ENCODE measurements at regions not wholly inside any gene's neighbourhood (a gene's known extent, or its start where the extent isn't known, plus 50 kb on each side); places are given as distances from the start of the nearest gene placed in this dataset.

GRCh38 chr4:30436394-30436793 is 283.8 kb upstream of the PCDH7 start:
- DNase-seq (ENCODE audit: extremely low spot score), result no peak
- ChIA-PET CTCF (no interaction called here), POLR2A (no interaction called here)
- no peak for TF ChIP-seq CTCF (IDR thresholded peaks at IDR 0.05; ENCODE audit: control extremely low read depth, extremely low read depth, low read depth, missing control alignments)

- ChIA-PET POLR2A (no interaction called here), CTCF (no interaction called here)
- no peak for TF ChIP-seq CTCF (IDR thresholded peaks at IDR 0.05; ENCODE audit: control extremely low read depth, extremely low read depth, low read depth, missing control alignments)
These were observed 282.9 kb upstream of the PCDH7 start for GRCh38 chr4:30437316-30437715.

GRCh38 chr4:30443289-30443688 is 276.9 kb upstream of the PCDH7 start:
- TF ChIP-seq CTCF (IDR thresholded peaks at IDR 0.05; ENCODE audit: control extremely low read depth, extremely low read depth, low read depth, missing control alignments), result no peak
- CTCF ChIA-PET, result interaction anchor here (1.1 kb wide), 1 partner anchor 10 kb away, joined by 3 read pairs; no protein-coding TSS in a partner anchor
- POLR2A ChIA-PET, result no interaction called here
- DNase-seq (ENCODE audit: extremely low spot score), result no peak

More at GRCh38 chr4:30437316-30437715, 282.9 kb upstream of the PCDH7 start:
- no peak for DNase-seq (ENCODE audit: extremely low spot score)

- DNase-seq (ENCODE audit: extremely low spot score), result no peak
- CTCF ChIA-PET, result no interaction called here
- no peak for TF ChIP-seq CTCF (IDR thresholded peaks at IDR 0.05; ENCODE audit: control extremely low read depth, extremely low read depth, low read depth, missing control alignments)
These were observed 269.7 kb upstream of the PCDH7 start for GRCh38 chr4:30450474-30450873.

GRCh38 chr4:30454504-30454903 is 265.7 kb upstream of the PCDH7 start:
- no peak for DNase-seq (ENCODE audit: extremely low spot score)
- CTCF ChIA-PET, result no interaction called here
- TF ChIP-seq CTCF (IDR thresholded peaks at IDR 0.05; ENCODE audit: control extremely low read depth, extremely low read depth, low read depth, missing control alignments), result no peak
- POLR2A ChIA-PET, result no interaction called here

More at GRCh38 chr4:30450474-30450873, 269.7 kb upstream of the PCDH7 start:
- POLR2A ChIA-PET, result no interaction called here

- no peak for DNase-seq (ENCODE audit: extremely low spot score)
- ChIA-PET CTCF (no interaction called here), POLR2A (no interaction called here)
- no peak for TF ChIP-seq CTCF (IDR thresholded peaks at IDR 0.05; ENCODE audit: control extremely low read depth, extremely low read depth, low read depth, missing control alignments)
These were observed 263.5 kb upstream of the PCDH7 start for GRCh38 chr4:30456716-30457115.

GRCh38 chr4:30460818-30461217 is 259.4 kb upstream of the PCDH7 start:
- no peak for DNase-seq (ENCODE audit: extremely low spot score)
- CTCF ChIA-PET, result interaction anchor here (0.6 to 2.9 kb wide), 3 partner anchors 9 to 1267 kb away, joined by 3 to 14 read pairs (median 4); no protein-coding TSS in a partner anchor
- no peak for TF ChIP-seq CTCF (IDR thresholded peaks at IDR 0.05; ENCODE audit: control extremely low read depth, extremely low read depth, low read depth, missing control alignments)
- POLR2A ChIA-PET, result no interaction called here

Measured in GM10248 (cell line).